Stimulated activated CD8-positive, alpha-beta memory T cell treated with anti-CD3 and anti-CD28 coated beads, Interleukin-2, amount 100 ng/mL, for 48 hours (primary cell): ENCODE measurements at regions not wholly inside any gene's neighbourhood (a gene's known extent, or its start where the extent isn't known, plus 50 kb on each side); places are given as distances from the start of the nearest gene placed in this dataset.
"Not testable (repeated sequence)": the region's sequence is repeated elsewhere in the genome, so short reads cannot be mapped to it uniquely, and the experiment has no call there.

Experiments used
- DNase-seq, 2 donors: peaks; one replicate each; pipeline ENCODE4 v3.0.0-alpha.2; 2020; ENCODE audit warnings: low read depth in 2 of 2

DNA sequence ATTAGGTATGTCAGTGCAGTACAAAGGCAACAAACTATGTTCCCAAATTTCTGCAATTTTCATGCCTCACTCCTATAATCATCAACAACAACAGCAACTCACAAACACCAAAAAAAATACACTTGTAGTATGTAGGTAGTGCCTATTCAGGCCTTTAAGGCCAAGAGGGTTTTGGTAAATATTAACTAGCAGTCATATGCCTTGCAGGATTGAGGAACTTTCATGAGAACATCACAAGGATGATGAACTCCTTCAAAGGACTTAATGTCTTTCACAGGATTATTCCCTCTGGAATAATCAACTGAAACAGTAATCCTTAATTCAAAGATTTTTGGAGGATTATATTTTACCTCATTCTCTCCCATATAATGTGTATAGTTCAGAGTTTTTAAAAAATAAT is 293.8 kb downstream of the NOVA1 start:
- no peak for DNase-seq

DNA sequence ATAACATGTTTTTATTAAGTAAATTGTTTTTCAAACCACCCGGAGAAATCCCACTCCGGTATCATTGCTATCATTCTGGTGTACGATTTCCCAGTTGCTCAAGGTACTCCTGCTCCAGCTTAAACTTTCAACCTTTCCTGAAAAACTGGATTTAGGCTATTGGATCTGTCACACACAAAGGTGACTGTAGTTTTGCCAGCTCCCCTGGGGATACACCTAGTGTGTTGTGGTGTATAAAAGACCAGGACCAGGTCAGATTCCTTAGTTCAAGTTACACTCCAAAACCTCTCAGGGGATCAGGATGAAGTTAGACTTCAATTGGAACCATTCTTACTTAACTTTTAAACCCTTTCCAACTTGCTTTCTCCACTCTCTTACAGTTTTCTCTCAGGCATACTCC is 303.9 kb downstream of the NOVA1 start:
- DNase-seq = no peak

DNA sequence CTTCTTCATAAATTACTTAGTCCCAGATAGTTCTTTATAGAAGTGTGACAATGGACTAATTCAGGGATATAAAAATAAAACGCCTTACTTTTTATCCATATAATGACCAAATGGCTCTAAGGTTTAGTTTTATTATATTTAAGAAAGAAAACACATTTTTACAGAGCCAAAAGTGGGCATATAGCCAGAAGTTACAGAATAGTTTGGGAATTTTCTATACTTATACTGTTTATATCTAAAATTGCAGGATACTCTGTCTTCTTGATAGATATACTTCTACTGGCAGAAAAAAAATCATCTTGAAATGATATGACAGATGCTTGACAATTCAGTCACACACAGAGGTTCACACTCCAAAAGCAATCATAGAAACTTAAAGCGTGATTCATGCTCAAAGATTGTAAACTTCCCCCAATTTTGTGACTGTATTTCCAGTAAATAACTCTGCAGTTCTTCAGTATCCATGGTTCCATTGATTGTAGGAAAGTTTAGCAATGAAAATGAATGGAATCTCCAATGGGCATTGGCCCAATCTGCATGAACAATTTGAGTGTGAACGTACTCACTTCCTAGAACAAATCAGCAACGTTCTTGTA is 307.8 kb downstream of the NOVA1 start:
- no peak for DNase-seq

DNA sequence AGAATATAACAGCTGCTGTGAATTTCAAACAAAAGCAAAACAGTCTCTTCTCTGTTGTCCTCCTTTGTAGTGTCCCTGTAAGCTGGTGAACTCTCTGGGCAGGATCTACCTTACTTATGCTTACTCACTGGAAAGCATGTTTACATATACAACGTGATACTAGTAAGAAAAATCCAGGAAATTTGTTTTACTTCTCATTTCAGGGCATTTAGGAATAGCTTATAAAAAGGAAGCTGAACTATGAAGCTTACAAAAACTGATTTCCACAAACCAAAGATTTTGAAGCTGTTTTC is 311.0 kb downstream of the NOVA1 start:
- DNase-seq = no peak

DNA sequence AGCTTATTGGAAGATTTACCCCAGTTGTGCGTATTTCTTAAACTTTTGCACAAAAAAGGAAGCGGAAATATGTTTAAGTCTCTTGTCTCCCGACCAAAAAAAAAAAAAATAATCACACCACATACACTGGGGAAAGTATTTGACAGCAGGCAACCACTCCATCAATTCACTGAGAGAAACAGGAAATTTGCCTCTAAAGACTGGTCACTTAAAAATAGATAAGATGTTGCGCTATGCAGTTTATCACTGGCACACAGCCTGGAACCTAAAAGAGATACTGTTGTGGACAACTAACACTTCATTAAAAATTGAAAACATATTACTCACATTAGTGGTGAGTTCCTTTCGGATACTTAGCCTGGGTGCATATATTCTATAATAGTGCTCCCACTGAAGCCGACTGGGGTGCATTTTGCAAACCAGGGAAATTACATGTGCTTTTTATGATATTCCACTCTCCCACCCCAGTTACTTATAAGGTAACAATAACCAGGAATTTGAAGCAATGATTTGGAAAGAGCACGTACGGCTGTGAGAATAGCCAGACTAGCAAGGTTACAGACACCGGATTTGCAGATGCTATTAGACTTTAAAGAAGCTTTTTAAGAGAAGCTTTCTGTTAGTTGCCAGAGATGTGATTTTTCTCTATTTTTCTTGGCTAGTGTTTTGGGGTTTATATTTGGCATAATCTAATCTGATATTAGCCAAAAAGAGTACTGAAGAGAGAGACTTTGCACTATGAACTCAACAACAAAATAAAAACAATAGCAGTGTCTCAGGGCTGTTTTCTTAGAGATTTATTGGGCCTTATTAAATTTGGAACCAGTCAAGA is 311.5 kb downstream of the NOVA1 start:
- DNase-seq = no peak

DNA sequence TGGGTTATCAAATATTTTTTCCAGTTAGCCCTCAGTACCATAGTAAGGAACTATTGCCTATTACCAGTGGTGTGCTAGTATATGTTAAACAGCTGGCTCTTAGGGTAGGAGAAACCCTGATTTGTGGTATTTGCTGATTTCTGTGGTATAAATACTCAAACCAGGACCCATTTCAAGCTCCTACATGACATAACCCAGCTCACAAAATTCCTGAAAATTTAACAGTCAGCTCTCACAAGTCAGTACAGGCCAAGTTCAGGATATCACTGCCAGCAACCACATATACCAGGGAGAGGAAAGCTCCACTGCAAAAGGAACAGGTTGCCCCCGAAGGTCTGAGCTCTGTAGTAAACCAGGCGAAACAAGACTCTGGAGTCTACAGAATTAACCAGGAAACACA is 315.3 kb downstream of the NOVA1 start:
- no peak for DNase-seq

DNA sequence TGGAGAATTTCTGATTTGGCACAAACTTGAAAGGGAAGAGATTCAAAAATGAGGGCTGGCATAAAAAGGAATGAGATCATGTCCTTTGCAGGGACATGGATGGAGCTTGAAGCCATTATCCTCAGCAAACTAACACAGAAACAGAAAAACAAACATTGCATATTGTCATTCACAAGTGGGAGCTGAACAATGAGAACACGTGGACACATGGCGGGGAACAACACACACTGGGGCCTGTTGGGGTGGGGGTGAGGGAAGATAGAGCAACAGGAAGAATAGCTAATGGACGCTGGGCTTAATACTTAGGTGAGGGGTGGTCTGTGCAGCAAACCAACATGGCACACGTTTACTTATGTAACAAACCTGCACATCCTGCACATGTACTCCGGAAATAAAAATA is 315.8 kb downstream of the NOVA1 start:
- not testable (repeated sequence) for DNase-seq

DNA sequence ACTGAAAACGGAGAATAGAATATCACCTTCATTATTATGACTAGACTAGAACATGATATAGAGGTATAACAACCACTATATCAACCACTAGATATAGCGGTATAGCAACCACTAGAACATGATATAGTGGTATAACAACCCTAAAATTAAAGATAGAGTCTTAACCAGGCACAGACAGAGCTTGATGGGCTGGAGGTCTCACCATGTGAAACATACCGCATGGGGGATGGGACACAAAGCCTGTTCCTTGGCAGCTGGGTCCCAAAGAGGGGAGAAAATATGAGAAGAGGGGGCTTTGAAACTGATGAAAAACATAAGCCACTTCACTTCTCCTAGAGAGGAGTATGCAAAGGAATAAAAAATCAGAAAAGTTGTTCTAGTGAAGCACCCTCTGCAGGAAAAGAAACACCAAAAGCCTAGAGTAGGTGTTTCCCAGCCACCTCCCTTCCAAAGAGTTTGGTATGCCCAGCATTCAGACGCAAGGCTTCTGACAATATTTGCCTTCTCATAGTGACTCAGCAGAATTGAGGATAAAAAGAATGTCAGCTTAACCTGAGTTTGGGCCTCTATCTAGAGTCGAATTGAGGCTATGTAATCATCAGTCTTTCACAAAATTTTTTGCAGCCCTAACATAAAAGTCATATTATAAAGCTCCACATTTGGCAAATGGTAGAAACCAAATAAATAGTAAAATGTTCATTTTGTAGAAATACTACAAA is 316.4 kb downstream of the NOVA1 start:
- DNase-seq = no peak

DNA sequence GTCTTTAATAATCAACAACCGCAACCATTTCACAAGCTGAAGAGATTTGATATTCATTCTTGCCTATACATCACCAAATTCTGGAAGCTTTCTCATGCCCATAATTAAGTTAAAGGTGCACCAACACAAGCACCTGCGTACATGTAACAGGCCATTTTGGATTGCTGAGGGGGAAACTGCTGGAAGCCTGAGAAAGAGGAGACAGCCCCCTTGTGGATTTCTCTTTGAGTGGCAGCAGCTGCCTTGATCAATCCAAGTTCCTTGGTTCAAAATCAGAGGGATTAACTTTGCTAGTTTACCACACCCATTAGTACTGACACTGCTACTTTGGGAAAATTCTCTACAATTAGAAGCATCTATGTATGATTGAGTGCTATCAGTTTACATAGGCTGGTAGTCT is 321.1 kb downstream of the NOVA1 start:
- DNase-seq = no peak

DNA sequence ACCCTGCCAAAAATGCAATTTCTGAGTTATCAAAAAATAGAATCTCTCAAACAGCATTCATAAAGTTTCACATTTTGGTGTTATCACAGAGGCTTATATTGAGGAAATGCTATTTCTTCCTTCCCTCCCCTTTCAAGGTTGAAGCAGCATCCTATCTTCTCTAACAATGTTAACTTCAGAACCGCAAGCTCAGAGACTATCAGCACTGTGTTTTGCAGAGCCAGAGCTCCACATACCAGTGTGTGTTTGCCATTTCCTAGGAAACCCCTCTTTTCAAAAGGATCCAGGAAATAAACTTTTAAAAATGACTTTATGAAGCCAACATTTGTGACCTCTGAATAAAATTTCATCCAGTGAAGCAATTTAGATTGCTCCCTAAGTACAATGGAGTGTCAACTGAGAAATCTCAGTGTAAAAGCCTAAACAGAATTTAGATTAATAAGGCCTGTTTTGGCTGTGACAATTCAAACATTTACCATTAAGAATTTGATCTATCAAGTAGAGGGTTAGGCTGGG is 332.6 kb downstream of the NOVA1 start:
- no peak for DNase-seq

DNA sequence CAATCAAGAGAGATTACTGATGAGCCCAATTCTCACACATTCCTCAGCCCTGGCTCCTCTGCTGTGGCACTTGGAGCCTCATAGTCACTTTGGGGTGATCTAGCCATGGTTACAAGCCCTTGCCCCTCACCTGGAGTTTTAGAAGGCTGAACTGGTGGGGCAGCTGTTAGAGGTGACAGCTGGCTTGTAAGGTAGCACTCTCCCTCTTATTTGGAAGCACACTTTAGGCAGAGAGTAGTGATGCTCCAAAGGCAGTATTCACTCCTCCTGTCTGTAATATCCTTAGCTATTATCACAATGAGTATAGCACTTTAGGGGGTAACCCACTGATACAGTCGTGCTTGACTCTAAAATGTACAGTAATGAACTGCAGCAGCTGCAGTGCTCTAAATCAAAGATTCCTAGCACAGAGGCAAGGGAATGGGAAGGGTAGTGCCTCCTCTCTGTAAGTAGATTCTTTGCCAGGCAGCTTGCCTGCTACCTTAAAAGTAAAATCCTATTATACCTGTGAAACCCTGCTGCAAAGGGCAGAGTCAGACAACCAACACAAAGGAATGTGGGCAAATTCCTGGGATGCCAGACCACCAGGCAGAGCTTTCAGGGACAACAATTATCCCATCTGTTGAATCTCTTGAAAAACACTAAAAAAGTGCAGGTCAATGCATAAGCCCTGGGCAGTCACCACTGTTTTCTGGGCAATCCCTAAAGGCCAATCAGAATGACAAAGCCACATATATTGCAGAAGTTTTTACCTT is 336.3 kb downstream of the NOVA1 start:
- DNase-seq = no peak

DNA sequence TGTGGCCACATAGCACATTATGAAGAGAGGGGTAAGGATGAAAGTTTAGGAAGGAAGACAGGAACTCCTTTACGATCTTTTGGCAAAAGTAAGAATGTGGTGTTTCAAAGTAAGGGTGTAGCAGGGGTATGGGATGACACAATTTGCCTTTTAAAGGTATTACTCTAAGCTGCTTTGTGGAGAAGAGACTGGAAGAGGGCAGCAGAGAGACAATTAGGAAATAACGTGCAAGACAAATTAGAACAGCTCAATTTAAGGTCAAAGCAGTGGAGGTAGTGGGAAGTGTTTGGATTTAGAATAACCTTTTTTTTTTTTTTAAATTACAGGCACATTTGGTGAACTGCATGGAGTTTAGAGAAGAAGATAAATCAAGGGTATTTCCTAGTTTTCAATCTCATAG is 342.6 kb downstream of the NOVA1 start:
- no peak for DNase-seq

DNA sequence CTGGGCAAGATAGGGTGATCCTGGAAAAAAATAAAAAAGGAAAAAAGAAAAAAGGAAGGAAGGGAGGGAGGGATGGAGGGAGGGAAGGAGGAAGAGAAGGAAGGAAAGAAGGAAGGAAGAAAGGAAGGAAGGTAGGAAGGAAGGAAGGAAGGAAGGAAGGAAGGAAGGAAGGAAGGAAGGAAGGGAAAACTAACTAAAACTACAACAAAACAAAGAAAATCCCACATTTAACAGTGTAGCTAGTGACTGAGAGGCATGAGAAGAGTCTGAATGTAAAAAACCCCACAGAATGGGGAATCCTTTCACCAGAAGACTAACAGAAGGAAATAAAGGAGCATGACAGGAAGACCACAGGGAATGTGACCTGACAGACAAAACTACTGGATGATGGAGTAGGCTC is 345.7 kb downstream of the NOVA1 start:
- DNase-seq = no peak

DNA sequence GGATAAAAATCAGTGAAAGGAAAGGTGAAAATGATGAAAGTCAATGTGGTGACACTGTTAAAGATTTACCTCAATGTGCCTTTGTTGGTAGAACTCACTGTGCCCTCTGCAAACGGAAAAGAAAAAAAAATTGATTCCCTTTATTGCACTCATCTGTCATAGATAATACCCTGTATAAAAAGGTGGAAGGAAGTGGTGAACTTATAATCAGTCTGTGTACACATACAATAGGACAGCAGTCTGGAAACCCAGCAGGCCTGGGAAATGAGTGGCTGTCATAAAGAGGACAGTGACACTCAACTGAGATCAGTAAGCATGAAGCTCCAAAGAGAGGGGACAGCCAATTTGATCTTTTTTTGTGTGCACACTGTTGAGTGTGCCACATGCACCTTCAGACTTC is 364.7 kb downstream of the NOVA1 start:
- no peak for DNase-seq

DNA sequence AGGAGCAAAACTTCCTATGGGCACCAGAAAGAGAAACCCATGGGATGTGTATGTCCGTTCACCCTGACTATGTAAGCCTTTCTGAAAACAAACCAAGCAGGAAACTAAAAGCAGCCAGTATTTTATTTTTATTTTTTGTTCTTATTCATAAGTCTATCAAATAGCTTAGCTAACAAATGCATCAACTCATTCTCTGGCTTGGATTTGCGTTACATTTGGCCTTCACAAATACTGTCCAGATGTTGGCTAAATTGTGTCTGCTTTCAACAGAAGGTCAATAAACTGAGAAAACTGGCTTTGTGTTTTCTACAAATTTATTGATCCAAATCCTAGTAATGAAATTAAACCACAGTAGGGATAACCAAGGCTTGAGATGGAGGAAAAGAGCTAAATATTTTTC is 379.0 kb downstream of the NOVA1 start:
- DNase-seq = no peak

DNA sequence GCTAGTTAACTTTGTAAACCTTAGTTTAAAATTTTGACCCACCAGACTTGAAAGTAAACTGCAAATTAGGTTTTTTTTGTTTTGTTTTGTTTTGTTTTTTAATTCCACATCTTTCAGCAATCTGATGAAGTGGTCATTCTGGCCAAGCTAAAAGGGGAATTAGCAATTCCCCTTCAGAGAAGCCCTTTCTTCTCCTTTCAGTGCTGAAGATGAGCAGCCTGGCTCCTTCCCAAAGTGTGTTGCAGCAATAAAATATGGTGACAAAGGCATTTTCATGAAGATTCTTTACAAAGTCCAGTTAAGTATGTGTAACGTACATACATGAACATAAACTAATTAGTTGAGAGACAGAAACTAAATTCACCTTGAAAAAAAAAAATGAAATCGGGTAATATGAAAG is 380.1 kb downstream of the NOVA1 start:
- DNase-seq = no peak

DNA sequence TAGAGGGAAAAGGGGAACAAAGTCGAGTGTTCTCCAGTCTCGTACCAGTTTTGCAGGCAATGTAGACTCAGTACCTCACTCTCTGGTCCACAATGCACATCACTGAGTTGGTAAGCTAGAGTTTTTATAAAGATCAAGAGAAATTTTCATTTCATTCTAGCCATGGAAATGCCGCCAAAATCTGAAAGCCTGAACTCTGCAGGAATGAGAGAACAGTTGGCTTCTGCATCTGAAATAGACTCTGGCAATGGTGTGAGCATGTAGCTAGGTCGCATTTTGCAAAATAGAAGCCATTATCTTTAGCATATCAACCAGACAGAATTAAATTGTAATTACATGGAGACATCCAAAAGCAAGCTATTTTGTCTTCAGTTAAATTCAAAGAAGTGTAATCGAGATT is 381.0 kb downstream of the NOVA1 start:
- no peak for DNase-seq

DNA sequence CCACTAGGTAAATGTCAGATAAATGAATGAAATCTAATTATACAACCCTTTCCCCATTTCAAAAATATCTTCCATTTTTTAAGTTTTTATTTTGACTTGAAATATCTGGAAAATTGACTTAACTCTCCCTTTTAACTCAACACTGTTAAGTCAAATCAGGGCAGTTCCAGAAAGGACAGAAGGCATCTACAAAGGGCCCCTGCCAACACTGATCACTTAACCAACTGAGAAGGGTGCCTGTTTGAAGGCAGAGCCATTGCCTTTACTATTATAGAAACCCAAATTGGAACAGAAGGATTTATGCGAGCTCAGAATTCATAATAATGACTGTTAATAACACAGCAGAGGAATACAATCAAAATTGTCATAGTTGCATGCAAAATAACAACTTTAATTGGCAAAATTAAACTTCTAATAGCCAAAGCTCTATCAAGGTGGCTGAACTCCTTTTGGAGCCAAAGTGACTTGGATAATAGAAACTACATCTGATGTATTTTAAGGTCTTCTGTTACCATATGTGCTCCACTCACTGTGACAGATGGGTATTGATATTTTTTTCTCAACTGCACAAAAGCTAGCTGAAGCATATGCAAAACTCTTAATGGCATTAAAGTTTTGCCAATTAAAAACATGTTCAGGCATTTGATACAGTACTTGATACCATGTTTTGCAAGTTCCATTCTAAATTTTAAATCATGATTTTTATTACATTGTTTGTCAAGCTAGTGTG is 383.8 kb downstream of the NOVA1 start:
- DNase-seq = no peak

DNA sequence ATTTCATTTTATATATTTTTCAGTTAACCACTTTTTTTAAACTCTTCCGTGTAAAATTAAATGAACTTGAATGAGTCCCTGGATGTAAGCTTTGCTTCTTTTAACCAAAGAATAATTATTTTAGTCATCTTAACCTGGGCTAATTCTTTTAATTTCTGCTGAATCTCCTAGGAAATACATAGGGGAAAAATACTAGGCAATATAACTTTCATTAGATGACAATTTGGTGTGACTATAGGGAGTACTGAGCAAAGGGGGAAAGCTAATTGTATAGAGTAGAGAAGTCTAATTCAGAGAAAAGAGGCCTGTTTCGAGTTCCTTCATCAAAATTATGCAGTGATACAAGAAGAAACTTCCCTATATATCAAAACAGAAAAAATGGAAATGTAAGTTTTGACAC is 388.1 kb downstream of the NOVA1 start:
- no peak for DNase-seq

DNA sequence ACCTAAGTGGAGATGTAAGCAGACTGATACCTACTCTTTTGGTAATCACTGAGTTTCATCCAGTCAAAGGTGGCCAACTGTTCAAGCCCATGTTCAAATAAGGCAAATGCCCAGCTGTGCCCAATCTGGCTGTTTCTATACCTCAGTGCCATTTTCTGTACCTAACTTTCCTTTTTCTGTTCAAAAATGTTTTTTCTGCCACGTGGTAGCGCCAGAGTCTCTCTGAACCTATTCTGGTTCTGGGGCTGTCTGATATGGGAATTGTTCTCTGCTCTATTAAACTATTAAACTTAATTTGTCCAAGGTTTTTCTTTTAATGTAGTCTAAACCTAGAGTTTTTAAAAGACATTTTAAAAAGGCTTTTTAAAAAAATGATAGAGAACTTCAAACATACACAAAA is 391.2 kb downstream of the NOVA1 start:
- no peak for DNase-seq

DNA sequence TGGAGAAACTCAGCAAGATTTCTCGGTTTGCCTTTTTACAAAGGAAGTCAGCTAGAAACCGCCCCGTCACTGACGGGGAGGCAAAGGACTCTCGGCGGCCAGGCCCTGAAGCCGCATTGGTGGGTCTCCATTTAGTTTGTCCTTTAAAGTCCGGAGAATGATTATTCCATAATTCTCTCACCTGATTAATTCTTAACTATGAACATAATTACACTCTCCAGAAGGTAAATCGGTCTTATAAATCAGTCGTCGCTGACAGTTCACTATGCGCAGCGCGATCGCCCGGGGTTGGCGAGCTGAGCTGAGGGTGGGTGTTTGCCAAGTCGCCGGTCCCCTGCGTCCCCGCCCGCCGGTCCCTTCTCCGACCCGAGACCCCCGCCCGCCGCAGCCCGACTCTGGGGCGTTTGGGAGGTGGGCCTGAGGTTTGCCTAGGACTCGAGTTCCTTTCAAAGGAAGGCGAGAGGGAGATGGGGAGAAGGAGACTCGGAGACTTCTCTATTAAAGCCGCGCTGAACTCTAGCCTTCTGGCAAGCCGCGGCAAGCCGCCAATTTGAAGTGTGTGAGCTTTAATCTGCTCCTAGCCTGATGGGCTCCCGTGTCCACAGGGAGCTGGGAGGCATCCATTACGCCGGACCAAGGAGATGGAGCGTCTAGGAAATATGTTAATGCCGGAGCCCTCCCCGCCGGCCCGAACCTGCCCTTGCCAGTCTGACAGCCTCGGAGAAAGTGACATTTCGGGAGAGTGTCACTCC is 392.9 kb downstream of the NOVA1 start:
- DNase-seq = no peak
